Thoracic aorta (tissue), 2 donors: ENCODE measurements at regions not wholly inside any gene's neighbourhood (a gene's known extent, or its start where the extent isn't known, plus 50 kb on each side); places are given as distances from the start of the nearest gene placed in this dataset.

Experiments used
- ATAC-seq: fragments of 150-250 bp; one replicate; pipeline ENCODE4 v1.8.0; 2017; ENCODE audit warnings: low read depth; ENCODE audit not compliant: insufficient number of reproducible peaks, low FRiP score
- DNase-seq: peaks from one replicate; pipeline ENCODE4 v3.0.0-alpha.2; 2020; ENCODE audit warnings: low spot score
- H3K27ac ChIP-seq, 2 donors: fragments of 200-600 bp; sonication (generic); 1 replicate in 1 of 2; 2 replicates in 1 of 2; pipeline ENCODE4 v1.5.1; 2016; ENCODE audit warnings: mild to moderate bottlenecking in 2 of 2, moderate library complexity in 2 of 2
- H3K27me3 ChIP-seq: fragments of 200-600 bp; sonication (generic); replicated peaks from 2 replicates; pipeline ENCODE4 v1.6.0; 2016; ENCODE audit warnings: mild to moderate bottlenecking; ENCODE audit not compliant: insufficient read depth
- H3K36me3 ChIP-seq: fragments of 200-600 bp; sonication (generic); one replicate; pipeline ENCODE4 v1.5.1; 2016
- H3K4me1 ChIP-seq, 2 donors: fragments of 200-600 bp; sonication (generic); 1 replicate in 1 of 2; 2 replicates in 1 of 2; pipeline versions ENCODE4 v1.5.1 to v1.6.0; 2016; ENCODE audit warnings: low read depth in 2 of 2, mild to moderate bottlenecking in 1 of 2; ENCODE audit not compliant: control insufficient read depth in 1 of 2
- H3K4me3 ChIP-seq: fragments of 200-600 bp; sonication (generic); 2 replicates; pipeline ENCODE4 v1.5.1; 2016; ENCODE audit warnings: mild to moderate bottlenecking
- H3K9me3 ChIP-seq: fragments of 200-600 bp; sonication (generic); 2 replicates; pipeline ENCODE4 v1.5.1; 2016
- CTCF ChIP-seq: fragments of 200-600 bp; sonication (generic); IDR thresholded peaks from one replicate; pipeline ENCODE4 v1.5.1; 2019; ENCODE audit warnings: antibody characterized with exemption

GRCh38 chr9:18397076-18397475 is 76.9 kb upstream of the ADAMTSL1 start:
- no peak overlapping the region for H3K27ac ChIP-seq
- H3K4me1 ChIP-seq, result peaks cover 21 to 27% of the 10 kb centered on the region in 2 donors
- H3K36me3 ChIP-seq, result no peaks in the 10 kb centered on the region
- H3K4me3 ChIP-seq, result no peak overlapping the region
- TF ChIP-seq CTCF, result no peak
- DNase-seq, result no peak
- no peaks in the 10 kb centered on the region for H3K9me3 ChIP-seq
- no peaks in the 10 kb centered on the region for H3K27me3 ChIP-seq
- no peak for ATAC-seq

DNA sequence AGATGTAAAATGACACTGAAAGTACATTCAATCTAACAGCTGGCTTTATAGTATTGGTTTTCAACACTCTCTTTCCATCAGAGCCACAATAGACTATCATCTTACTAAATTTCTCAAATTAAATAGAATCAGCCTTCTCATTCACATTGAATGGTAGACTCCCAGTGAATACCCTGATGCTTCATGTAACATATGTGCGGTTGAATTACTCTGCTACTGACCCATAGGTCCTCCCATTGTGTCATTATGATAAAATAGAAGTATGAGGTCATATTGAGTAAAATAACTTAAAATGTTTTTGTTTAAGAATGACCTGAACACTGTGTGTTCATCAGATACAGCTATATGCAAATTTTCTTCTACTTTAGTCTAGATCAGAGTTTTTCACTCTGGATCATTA is 75.9 kb upstream of the ADAMTSL1 start:
- no peak for ATAC-seq
- Histone ChIP-seq H3K4me3 (no peak overlapping the region), H3K4me1 (peaks cover 21 to 24% of the 10 kb centered on the region in 2 donors), H3K27ac (no peak overlapping the region), H3K9me3 (no peaks in the 10 kb centered on the region), H3K36me3 (no peaks in the 10 kb centered on the region), H3K27me3 (no peaks in the 10 kb centered on the region)
- no peak for TF ChIP-seq CTCF
- no peak for DNase-seq

DNA sequence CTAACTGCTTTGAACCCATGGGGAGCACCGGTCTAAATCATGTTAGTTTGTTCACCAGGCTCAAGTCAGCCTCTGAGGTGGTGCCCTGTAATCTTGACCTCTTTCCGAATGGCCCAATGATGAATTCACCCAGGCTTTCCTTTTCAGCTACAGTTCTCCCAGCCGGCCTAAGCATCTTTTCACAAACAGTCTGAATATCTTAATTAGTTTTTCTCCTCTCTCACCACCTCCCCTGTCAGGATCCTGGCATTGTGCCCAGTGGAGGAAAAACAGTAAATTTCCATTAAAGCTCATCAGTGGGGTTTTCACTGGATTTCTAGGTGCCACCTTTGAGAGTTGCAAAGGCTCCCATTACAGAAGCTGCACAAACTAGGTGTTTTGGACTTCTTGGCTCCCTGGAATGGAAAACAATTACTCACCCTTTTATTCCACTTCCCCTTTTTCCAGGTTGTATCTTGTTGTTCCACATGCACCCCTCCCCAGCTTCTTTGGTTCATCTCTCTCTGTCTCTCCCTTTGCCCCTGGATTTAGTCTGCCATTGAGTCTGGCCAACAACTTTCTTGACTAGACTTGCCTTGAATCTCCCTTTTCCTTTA is 69.4 kb upstream of the ADAMTSL1 start:
- DNase-seq (no peak), ATAC-seq (no peak)
- H3K36me3 ChIP-seq, result no peaks in the 10 kb centered on the region
- no peaks in the 10 kb centered on the region for H3K4me1 ChIP-seq
- no peak for TF ChIP-seq CTCF
- no peaks in the 10 kb centered on the region for H3K27me3 ChIP-seq
- H3K9me3 ChIP-seq, result no peaks in the 10 kb centered on the region
- H3K27ac ChIP-seq, result no peak overlapping the region
- H3K4me3 ChIP-seq, result no peak overlapping the region

- no peak for TF ChIP-seq CTCF
- no peaks in the 10 kb centered on the region for H3K9me3 ChIP-seq
- no peak overlapping the region for H3K4me3 ChIP-seq
- no peak overlapping the region for H3K27ac ChIP-seq
- no peak for ATAC-seq
- H3K27me3 ChIP-seq, result no peaks in the 10 kb centered on the region
- H3K4me1 ChIP-seq, result no peaks in the 10 kb centered on the region
- no peaks in the 10 kb centered on the region for H3K36me3 ChIP-seq
- no peak for DNase-seq
Measured at GRCh38 chr9:18405240-18405639, 68.7 kb upstream of the ADAMTSL1 start.

GRCh38 chr9:18410983-18411382 is 63.0 kb upstream of the ADAMTSL1 start:
- TF ChIP-seq CTCF, result no peak
- Histone ChIP-seq H3K4me1 (no peaks in the 10 kb centered on the region), H3K9me3 (no peaks in the 10 kb centered on the region), H3K27me3 (no peaks in the 10 kb centered on the region), H3K4me3 (no peak overlapping the region), H3K36me3 (no peaks in the 10 kb centered on the region), H3K27ac (no peak overlapping the region)
- DNase-seq, result no peak
- ATAC-seq, result no peak
